Astrocyte of the spinal cord (primary cell): ENCODE measurements at regions not wholly inside any gene's neighbourhood (a gene's known extent, or its start where the extent isn't known, plus 50 kb on each side); places are given as distances from the start of the nearest gene placed in this dataset.

Source experiments
- DNase-seq: peaks from one replicate; pipeline ENCODE4 v3.0.0; 2011; ENCODE audit warnings: low read depth, low spot score
- H3K4me3 ChIP-seq: 2 replicates; pipeline ENCODE4 v1.5.1; 2011; ENCODE audit warnings: low read depth, mild to moderate bottlenecking, low read length, moderate library complexity
- in situ Hi-C: cut with HindIII; loops from 2 replicates; pipeline ENCODE4 v1.10.0; 2017; ENCODE audit warnings: low sequenced_read_pairs
- TF ChIP-seq, protein P1 (sequence below): IDR thresholded peaks from 2 replicates; pipeline ENCODE4 v1.5.1; 2012; ENCODE audit warnings: low read depth, mild to moderate bottlenecking, low read length, inconsistent platforms

DNA sequence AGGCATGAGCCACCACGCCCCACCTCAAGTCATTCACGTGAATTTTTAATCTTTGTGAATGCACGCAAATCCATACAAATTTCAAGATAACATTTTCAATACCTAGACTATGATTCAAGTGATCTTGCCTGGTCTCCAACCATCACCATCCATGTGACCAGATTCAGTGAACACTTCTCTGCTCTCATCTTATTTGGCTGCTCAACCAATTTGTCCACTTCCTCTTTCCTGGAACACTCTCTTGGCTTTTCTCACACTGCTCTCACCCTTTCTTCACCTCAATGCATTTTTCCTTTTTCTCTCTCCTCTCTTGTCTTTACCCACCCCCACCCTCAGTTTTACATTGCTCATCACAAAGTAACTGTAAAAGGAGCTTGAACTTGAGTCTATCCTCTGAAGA is 354.7 kb upstream of the KIF2A start:
- in situ Hi-C loops, result no loop called here
- TF ChIP-seq, protein P1, sequence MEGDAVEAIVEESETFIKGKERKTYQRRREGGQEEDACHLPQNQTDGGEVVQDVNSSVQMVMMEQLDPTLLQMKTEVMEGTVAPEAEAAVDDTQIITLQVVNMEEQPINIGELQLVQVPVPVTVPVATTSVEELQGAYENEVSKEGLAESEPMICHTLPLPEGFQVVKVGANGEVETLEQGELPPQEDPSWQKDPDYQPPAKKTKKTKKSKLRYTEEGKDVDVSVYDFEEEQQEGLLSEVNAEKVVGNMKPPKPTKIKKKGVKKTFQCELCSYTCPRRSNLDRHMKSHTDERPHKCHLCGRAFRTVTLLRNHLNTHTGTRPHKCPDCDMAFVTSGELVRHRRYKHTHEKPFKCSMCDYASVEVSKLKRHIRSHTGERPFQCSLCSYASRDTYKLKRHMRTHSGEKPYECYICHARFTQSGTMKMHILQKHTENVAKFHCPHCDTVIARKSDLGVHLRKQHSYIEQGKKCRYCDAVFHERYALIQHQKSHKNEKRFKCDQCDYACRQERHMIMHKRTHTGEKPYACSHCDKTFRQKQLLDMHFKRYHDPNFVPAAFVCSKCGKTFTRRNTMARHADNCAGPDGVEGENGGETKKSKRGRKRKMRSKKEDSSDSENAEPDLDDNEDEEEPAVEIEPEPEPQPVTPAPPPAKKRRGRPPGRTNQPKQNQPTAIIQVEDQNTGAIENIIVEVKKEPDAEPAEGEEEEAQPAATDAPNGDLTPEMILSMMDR, result no peak
- DNase-seq, result no peak
- no peak overlapping the region for H3K4me3 ChIP-seq

DNA sequence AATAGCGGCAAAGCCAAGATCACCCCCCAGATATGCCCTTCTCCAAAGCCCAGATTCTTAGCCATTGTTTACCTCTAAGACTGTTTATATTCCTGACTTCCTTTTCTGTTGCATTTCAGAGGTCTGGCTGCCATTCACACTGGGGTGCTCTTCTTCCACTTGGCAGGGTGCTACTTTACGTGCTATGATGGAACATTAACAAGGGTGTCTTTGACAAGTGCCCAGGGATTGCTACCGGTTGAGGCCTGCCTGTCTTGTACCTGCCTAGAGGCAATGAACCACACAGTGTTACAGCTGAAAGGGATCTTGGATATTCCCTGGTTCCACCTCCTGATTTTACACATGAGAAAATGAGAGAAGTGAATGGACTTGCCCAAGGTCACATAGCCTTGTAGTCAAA is 352.1 kb upstream of the KIF2A start:
- H3K4me3 ChIP-seq, result no peak overlapping the region
- DNase-seq, result no peak
- in situ Hi-C loops, result no loop called here
- TF ChIP-seq, protein P1, result no peak

DNA sequence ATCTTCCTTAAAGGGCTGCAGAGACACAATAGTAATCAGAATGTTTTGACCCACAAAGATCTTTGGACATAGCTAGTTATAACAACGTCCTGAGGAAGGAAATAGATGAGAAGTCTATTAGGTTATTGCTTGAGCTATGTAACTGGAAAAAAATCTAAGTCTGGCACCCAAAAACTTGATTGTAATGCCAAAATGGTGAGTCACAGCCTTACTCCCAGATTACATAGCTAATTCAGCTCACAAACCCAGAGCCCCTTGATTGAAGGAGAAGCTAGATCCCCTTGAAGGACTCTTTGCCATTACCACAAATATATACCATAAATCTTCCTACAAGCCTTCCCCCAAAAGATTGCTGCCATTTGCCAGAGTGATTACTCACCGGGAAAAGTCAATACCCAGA is 341.8 kb upstream of the KIF2A start:
- in situ Hi-C loops, result no loop called here
- no peak overlapping the region for H3K4me3 ChIP-seq
- DNase-seq, result peak; percentile 51
- TF ChIP-seq, protein P1, result no peak

DNA sequence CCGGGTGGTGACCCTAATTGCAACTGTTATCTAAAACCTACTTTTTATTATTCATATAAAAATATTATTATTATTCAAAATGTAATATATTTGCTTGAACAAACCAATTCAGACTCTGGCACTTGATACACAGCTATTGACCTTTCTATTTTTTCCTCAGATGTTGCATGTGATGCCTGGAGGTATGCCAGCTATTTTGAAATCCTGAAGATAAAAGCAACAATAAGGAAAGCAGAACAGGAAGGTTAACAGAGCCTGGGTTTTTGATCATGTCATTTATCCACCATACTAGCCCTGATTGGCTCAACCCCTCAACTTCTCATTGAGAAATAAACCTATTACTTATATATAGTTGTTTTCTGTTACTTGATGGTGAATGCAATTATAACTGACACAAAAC is 340.9 kb upstream of the KIF2A start:
- no peak overlapping the region for H3K4me3 ChIP-seq
- TF ChIP-seq, protein P1, result no peak
- in situ Hi-C loops, result no loop called here
- no peak for DNase-seq

DNA sequence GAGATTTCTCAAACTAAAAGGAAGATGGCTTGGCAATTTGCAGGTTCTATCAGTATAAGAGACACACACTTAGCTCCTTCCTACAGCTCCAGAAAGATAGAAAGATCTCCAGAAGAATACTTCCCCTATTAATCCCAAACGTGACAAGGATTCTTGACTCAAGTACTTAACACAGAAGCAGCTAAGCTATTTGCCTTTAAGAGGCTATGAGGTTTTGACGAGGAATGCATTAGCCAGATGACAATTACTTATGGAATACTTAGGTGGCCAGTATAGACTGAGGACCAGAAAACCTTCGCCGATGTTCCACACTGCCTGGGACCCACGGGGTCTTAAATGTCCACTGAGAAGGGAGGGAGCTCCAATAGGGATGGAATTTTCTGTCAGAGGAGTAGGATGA is 340.5 kb upstream of the KIF2A start:
- H3K4me3 ChIP-seq, result no peak overlapping the region
- in situ Hi-C loops, result no loop called here
- TF ChIP-seq, protein P1, result no peak
- no peak for DNase-seq

DNA sequence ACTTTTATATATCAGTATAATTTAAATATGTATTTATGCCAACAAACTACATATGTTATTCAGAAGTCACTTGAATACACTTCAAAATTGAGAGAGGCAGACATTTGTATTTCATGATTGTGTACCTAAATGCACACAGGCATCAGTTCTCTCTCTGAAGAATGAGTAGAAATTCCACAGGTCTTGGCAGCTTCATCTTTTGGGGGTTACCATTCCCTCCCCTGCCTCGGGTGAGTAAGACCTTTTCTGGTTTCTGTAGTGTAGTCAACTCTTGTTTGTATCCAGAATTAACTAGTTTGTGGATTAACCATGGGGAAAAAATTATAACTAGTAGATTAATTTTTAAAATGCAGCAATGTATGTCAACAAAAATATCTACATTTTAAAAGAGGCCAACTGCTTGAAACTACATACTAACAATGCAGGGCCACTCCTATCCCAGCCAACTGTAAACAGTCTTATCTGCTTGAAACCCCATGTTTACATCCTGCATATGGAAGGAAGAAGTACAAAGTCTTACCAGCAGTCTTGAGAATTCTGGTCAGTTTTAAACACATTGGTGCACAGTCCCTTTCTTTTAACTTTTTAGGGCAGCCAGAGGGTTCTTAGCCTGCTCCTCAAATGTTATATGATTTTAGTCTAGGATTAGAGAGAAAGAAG is 339.6 kb upstream of the KIF2A start:
- in situ Hi-C loops, result no loop called here
- no peak for DNase-seq
- no peak overlapping the region for H3K4me3 ChIP-seq
- TF ChIP-seq, protein P1, result no peak

DNA sequence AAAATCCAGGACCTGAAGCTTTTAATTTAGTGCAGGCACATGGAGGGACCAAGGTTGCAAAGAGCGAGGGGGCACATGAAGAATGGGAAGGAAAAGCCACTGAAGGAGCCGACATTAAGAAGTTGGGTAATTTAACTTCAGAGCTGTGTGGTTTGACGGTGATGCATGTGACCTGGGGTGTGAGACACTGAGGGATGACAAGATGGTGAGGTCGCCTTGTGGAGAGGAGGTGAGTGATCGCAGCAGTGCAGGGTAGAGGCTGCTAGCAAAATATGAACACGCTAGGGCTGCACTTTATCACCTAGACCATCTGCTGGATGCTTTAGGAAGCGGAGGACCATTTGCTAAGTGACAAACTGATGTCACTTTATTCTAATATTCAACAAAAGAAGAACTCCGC is 339.0 kb upstream of the KIF2A start:
- H3K4me3 ChIP-seq, result no peak overlapping the region
- DNase-seq, result no peak
- in situ Hi-C loops, result no loop called here
- TF ChIP-seq, protein P1, result no peak
